Epithelial cell of esophagus (primary cell): ENCODE measurements at regions not wholly inside any gene's neighbourhood (a gene's known extent, or its start where the extent isn't known, plus 50 kb on each side); places are given as distances from the start of the nearest gene placed in this dataset.
A peak's percentile ranks its signal among the peaks of the same experiment; 100 is the strongest.
"Not testable (repeated sequence)": the region's sequence is repeated elsewhere in the genome, so short reads cannot be mapped to it uniquely, and the experiment has no call there.

ENCODE experiments used
- DNase-seq: peaks from one replicate; pipeline ENCODE4 v3.0.0; 2010; ENCODE audit warnings: low read depth
- H3K4me3 ChIP-seq: 2 replicates; pipeline ENCODE4 v1.5.1; 2011; ENCODE audit warnings: mild to moderate bottlenecking, low read length, control low read depth
- CTCF ChIP-seq: IDR thresholded peaks from 2 replicates; pipeline ENCODE4 v1.5.1; 2011; ENCODE audit warnings: low read depth, mild to moderate bottlenecking, low read length, control low read depth, inconsistent platforms; ENCODE audit not compliant: insufficient read depth; ENCODE audit errors: missing control alignments

GRCh38 chr2:126244937-126245336, 411.0 kb upstream of the GYPC start:
- H3K4me3 ChIP-seq: no peak overlapping the region
- TF ChIP-seq CTCF: peak; percentile 14
- no peak for DNase-seq

GRCh38 chr2:126253669-126254068, 402.3 kb upstream of the GYPC start:
- TF ChIP-seq CTCF: no peak
- no peak overlapping the region for H3K4me3 ChIP-seq
- DNase-seq: no peak

DNA sequence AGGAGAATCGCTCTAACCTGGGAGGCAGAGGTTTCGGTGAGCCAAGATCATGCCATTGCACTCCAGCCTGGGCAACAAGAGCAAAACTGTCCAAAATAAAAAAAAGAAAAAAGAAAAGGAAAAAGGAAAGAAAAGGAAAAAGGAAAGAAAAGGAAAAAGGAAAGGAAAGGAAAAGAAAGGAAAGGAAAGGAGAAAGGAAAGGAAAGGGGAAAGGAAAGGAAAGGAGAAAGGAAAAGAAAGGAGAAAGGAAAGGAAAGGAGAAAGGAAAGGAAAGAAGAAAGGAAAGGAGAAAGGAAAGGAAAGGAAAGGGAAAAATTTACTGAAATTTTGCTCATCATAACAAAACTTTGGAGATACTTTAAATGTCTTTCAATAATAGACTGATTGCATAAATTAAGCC, 391.3 kb upstream of the GYPC start:
- DNase-seq: no peak
- no peak for TF ChIP-seq CTCF
- no peak overlapping the region for H3K4me3 ChIP-seq

DNA sequence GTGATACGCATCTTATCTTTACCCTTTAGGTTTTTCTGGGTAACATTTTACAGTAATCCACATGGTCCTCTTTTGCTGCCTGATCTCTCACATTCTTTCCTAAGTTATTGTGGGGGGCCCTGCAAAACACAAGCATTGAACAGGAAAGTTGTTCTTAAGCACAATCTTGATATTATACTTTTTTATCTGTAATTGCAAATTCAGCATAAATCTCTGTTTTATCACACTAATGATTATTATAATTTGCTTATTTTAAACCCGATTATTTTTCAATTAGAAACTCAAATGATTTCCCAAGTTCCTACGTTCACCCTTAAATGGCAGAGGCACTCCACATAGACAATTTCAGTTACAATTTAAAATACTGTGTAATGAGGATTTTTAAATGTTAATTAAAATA, 386.0 kb upstream of the GYPC start:
- no peak for TF ChIP-seq CTCF
- no peak overlapping the region for H3K4me3 ChIP-seq
- no peak for DNase-seq

- DNase-seq: no peak
- no peak for TF ChIP-seq CTCF
- H3K4me3 ChIP-seq: no peak overlapping the region
Observed at GRCh38 chr2:126270587-126270986, 385.4 kb upstream of the GYPC start.

GRCh38 chr2:126272401-126272800, 383.6 kb upstream of the GYPC start:
- DNase-seq: no peak
- H3K4me3 ChIP-seq: no peak overlapping the region
- TF ChIP-seq CTCF: no peak

DNA sequence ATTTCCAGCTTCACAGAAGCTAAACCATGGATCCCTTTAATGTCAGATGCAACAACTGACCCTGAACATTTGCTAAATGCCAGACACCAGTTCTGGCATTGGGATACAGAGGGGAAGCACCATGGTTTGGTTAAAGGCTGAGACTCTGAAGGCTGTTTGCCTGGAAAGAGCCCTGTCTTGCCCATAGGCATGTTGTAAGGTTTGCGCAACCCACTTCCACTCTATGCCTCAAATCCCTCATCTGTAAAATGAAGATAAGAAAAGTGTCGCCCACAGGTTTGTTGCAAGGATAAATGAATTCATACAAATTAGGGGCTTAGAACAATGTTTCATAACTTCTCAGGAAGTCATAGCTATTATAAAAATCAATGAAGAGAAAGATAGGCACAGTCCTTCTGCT, 380.9 kb upstream of the GYPC start:
- no peak for DNase-seq
- no peak for TF ChIP-seq CTCF
- no peak overlapping the region for H3K4me3 ChIP-seq

- H3K4me3 ChIP-seq, DNase-seq: not testable (repeated sequence)
Observed at GRCh38 chr2:126276268-126276667, 379.7 kb upstream of the GYPC start.
